ENCODE measurements at regions not wholly inside any gene's neighbourhood (a gene's known extent, or its start where the extent isn't known, plus 50 kb on each side); places are given as distances from the start of the nearest gene placed in this dataset.
"Not testable (repeated sequence)": the region's sequence is repeated elsewhere in the genome, so short reads cannot be mapped to it uniquely, and the experiment has no call there.

GRCh38 chr2:188678882-188679281, 295.3 kb upstream of the COL3A1 start:
- ChIA-PET CTCF (interaction anchor here (1.2 kb wide), 1 partner anchor 11 kb away, joined by 4 read pairs; no protein-coding TSS in a partner anchor), POLR2A (interaction anchor here (0.6 kb wide), 1 partner anchor 85 kb away, joined by 3 read pairs; no protein-coding TSS in a partner anchor)
- peak; percentile 33 for DNase-seq (ENCODE audit: low read depth, low spot score)
- TF ChIP-seq, protein P1, sequence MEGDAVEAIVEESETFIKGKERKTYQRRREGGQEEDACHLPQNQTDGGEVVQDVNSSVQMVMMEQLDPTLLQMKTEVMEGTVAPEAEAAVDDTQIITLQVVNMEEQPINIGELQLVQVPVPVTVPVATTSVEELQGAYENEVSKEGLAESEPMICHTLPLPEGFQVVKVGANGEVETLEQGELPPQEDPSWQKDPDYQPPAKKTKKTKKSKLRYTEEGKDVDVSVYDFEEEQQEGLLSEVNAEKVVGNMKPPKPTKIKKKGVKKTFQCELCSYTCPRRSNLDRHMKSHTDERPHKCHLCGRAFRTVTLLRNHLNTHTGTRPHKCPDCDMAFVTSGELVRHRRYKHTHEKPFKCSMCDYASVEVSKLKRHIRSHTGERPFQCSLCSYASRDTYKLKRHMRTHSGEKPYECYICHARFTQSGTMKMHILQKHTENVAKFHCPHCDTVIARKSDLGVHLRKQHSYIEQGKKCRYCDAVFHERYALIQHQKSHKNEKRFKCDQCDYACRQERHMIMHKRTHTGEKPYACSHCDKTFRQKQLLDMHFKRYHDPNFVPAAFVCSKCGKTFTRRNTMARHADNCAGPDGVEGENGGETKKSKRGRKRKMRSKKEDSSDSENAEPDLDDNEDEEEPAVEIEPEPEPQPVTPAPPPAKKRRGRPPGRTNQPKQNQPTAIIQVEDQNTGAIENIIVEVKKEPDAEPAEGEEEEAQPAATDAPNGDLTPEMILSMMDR (IDR thresholded peaks at IDR 0.05; ENCODE audit: insufficient read depth, low read length, missing control alignments), result no peak
- no peak overlapping the region for H3K4me3 ChIP-seq (ENCODE audit: low read depth, low read length)

- TF ChIP-seq, protein P1 (IDR thresholded peaks at IDR 0.05; ENCODE audit: insufficient read depth, low read length, missing control alignments), result no peak
- H3K4me3 ChIP-seq (ENCODE audit: low read depth, low read length), result no peak overlapping the region
- ChIA-PET CTCF (no interaction called here), POLR2A (no interaction called here)
- no peak for DNase-seq (ENCODE audit: low read depth, low spot score)
Observed at GRCh38 chr2:188682838-188683237, 291.3 kb upstream of the COL3A1 start.

GRCh38 chr2:188684795-188685194, 289.4 kb upstream of the COL3A1 start:
- CTCF ChIA-PET, result interaction anchor here (0.6 kb wide), 1 partner anchor 35 kb away, joined by 3 read pairs; no protein-coding TSS in a partner anchor
- TF ChIP-seq, protein P1 (IDR thresholded peaks at IDR 0.05; ENCODE audit: insufficient read depth, low read length, missing control alignments), result no peak
- no peak for DNase-seq (ENCODE audit: low read depth, low spot score)
- POLR2A ChIA-PET, result no interaction called here
- H3K4me3 ChIP-seq (ENCODE audit: low read depth, low read length), result no peak overlapping the region

GRCh38 chr2:188693111-188693510, 281.1 kb upstream of the COL3A1 start:
- POLR2A ChIA-PET, result no interaction called here
- H3K4me3 ChIP-seq (ENCODE audit: low read depth, low read length), result no peak overlapping the region
- CTCF ChIA-PET, result interaction anchor here (1.3 kb wide), 1 partner anchor 291 kb away, joined by 4 read pairs; no protein-coding TSS in a partner anchor
- no peak for DNase-seq (ENCODE audit: low read depth, low spot score)
- TF ChIP-seq, protein P1 (IDR thresholded peaks at IDR 0.05; ENCODE audit: insufficient read depth, low read length, missing control alignments), result no peak

- ChIA-PET CTCF (interaction anchor here (1.3 kb wide), 1 partner anchor 290 kb away, joined by 4 read pairs; no protein-coding TSS in a partner anchor), POLR2A (no interaction called here)
- TF ChIP-seq, protein P1 (IDR thresholded peaks at IDR 0.05; ENCODE audit: insufficient read depth, low read length, missing control alignments), result no peak
- DNase-seq (ENCODE audit: low read depth, low spot score), result no peak
- H3K4me3 ChIP-seq (ENCODE audit: low read depth, low read length), result no peak overlapping the region
Observed at GRCh38 chr2:188693771-188694170, 280.4 kb upstream of the COL3A1 start.

GRCh38 chr2:188695953-188696352, 278.2 kb upstream of the COL3A1 start:
- H3K4me3 ChIP-seq (ENCODE audit: low read depth, low read length), result no peak overlapping the region
- CTCF ChIA-PET, result no interaction called here
- peak; percentile 41 for DNase-seq (ENCODE audit: low read depth, low spot score)
- POLR2A ChIA-PET, result no interaction called here
- TF ChIP-seq, protein P1 (IDR thresholded peaks at IDR 0.05; ENCODE audit: insufficient read depth, low read length, missing control alignments), result no peak

- DNase-seq (ENCODE audit: low read depth, low spot score); POLR2A ChIA-PET; H3K4me3 ChIP-seq (ENCODE audit: low read depth, low read length): not testable (repeated sequence)
- CTCF ChIA-PET, result interaction anchor here (1.1 kb wide), 1 partner anchor 286 kb away, joined by 3 read pairs; no protein-coding TSS in a partner anchor
Observed at GRCh38 chr2:188698151-188698550, 276.0 kb upstream of the COL3A1 start.

Measured in AG04449 (cell line).